ENCODE measurements at regions not wholly inside any gene's neighbourhood (a gene's known extent, or its start where the extent isn't known, plus 50 kb on each side); places are given as distances from the start of the nearest gene placed in this dataset.
"Not testable (repeated sequence)": the region's sequence is repeated elsewhere in the genome, so short reads cannot be mapped to it uniquely, and the experiment has no call there.

DNA sequence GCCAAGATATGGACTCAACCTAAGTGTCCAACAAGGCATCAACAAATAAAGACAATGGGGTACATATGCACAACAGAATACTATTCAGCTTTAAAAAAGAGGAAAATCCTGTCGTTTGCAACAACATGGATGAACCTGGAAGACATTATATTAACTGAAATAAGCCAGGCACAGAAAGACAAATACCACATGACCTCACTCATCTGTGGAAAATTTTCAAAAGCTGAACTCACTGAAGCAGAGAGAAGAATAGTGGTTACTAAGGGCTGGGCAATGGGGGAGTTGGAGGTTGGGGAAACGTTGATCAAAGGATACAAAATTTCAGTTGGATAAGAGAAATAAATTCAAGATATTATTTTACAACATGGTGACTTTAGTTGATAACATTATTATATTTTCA lies 221.4 kb upstream of the PITRM1 start:
- no peak for DNase-seq (ENCODE audit: low read depth, low spot score)

DNA sequence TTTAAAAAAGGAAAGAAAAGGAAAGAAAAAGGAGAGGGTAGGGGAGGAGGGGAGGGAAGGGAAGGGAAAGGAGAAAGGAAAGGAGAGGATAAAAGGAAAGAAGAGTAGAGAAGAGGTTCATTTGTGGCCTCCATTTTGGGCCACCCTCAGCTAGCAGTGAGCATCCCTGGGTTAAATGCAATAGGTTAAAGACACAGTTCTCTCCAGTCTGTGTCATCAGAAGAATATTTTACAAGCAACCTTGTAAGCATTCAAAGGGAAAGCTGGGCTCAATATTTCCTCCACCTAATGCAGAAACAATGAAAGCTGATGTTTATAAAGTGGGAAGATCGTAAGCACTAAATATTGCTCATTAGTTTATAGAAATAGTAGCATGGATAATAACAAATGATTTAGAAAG lies 219.1 kb upstream of the PITRM1 start:
- DNase-seq (ENCODE audit: low read depth, low spot score): no peak

DNA sequence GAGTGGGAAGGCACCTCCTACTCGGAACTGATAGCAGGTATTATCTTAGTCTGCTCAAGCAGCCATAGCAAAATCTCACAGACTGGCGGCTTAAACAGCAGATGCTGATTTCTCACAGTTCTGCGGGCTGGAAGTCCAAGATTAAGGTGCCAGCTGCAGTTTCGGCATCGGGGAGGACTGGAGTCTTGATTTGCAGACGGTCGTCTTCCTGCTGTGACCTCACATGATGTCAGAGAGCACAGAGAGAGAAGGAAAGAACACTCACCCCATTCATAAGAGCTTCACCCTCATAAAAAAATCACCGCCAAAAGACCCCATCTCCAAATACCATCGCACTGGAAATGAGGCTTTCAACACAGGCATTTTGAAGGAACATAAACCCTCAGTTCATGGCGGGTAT lies 216.5 kb upstream of the PITRM1 start:
- DNase-seq (ENCODE audit: low read depth, low spot score): no peak

DNA sequence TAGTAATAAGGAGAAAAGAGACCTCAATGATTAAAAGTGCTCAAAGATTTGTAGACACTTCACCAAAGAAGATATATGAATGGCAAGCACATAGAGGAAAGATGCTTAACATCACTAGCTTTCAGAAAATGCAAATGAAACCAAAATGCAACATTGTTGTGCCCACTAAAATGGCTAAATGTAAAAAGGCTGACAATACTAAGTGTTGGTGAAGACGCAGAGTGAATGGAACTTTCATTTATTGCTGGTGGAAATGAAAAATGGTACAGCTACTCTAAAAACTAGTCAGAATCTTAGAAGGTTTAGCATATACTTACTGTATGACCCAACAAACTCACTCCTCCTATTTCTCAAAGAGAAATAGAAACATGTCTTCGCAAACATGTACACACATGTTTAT lies 212.9 kb upstream of the PITRM1 start:
- DNase-seq (ENCODE audit: low read depth, low spot score): no peak

DNA sequence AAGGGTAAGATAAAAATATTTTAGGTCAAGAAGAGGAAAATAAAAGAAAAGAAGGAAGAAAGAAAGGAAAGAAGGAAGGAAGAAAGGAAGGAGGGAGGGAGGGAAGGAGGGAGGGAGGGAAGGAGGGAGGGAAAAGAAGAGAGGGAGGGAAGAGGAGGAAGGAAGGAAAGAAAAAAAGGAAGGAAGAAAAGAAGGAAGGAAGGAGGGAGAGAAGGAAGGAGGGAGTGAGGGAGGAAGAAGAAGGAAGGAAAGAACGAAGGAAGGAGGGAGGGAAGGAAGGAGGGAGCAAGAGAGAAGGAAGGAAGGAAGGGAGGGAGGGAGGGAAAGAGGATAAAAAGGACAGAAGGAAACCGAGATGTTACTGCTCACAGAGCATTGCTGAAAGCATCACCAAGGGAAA lies 209.5 kb upstream of the PITRM1 start:
- no peak for DNase-seq (ENCODE audit: low read depth, low spot score)

DNA sequence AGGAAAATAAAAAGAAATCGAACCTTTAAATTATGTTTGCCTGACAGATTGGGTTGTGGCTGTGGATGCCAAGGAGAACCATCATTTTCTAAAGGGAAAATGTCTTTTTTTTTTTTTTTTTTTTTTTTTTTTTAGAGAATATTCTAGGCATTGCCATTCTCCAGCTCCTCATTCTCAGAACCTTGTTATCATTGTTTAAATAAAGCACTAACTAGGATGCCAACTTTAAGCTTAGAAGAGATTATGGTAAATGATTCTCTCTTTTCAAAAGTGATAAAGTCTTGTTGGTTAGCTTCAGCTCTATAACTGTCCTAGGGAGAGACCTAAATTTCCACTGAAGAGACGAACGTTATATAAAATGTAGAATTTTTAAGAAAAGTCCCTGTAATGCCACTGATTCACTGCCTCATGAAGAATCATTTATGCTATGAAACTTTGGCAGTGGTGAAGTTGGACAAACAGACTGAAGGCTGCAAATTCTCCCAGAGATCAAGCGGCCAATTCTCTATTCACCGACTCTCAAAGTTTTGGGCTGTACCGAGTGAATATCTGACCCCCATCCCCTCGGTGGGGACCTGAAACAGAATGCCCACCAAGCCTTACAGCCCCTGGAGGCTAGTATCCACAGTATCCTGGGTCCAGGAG lies 207.9 kb upstream of the PITRM1 start:
- DNase-seq (ENCODE audit: low read depth, low spot score): no peak

DNA sequence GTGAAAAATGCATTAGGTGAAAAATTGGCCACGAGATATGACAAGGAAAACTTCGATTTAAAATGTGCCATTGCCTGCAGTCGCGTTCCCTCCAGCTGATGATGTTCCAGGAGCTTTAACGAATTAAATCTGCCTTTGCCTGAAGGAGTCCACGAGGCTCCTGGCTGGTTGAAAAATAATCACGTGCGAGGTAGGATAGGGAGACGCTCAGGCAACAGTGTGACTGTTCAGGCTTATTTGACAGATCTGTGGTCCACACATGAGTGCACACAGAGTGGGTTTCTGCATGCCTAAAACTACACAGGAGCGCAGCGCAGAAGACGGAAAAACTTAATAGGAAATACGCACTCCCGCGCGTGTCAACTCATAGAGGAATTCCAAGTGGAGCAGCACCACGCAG lies 204.0 kb upstream of the PITRM1 start:
- DNase-seq (ENCODE audit: low read depth, low spot score): no peak

DNA sequence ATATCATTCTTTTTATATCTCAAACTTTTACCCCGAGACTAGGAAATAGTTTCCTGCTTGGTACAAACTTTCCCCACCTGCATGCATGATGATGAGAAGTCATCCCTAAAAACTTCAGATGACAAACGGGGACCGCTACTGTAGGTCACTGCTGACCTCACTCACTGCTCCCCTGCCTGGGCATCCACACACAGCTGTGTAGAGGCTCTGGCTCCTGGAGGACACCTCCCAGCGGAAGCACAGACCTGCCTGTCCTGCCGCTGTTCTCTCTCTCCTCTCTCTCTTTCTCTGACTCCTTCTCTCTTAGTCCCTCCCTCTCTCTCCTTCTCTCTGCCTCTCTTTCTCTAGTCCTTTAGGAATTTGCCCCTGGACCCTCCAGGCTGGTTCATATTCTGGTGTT lies 202.9 kb upstream of the PITRM1 start:
- DNase-seq (ENCODE audit: low read depth, low spot score): no peak

DNA sequence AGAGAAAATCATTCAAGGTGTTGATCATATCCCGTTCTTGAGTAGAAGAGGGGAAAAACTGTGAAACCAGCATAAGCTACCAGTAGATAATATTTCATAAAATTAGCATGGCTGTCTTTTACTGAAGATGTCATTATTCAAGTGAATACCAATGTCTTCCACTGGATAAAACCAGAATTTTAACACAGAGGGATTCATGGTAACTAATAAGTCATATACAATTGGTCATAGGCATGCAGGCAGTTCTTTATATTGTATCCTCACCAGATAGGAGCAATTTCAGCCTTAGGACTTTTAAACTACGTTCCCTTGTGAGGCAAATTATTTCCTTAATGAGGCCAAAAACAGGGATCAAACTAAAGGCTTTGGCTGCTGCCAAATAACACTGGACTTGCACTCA lies 202.3 kb upstream of the PITRM1 start:
- DNase-seq (ENCODE audit: low read depth, low spot score): no peak

DNA sequence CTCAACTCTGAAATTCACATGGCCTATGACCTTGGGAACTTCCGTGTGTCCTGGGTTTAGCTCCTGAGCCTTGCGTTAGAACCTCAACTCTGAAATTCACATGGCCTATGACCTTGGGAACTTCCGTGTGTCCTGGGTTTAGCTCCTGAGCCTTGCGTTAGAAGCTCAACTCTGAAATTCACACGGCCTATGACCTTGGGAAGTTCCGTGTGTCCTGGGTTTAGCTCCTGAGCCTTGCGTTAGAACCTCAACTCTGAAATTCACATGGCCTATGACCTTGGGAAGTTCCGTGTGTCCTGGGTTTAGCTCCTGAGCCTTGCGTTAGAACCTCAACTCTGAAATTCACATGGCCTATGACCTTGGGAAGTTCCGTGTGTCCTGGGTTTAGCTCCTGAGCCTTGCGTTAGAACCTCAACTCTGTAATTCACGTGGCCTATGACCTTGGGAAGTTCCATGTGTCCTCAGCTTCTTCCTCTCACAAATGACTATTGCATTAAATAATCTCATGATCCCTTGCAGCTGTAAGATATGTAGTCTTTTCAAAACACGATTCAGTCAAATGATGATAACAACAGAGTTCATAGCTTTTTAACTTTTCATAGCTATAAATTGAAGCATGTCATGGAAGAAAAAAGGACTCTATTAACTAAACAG lies 200.9 kb upstream of the PITRM1 start:
- DNase-seq (ENCODE audit: low read depth, low spot score): not testable (repeated sequence)

DNA sequence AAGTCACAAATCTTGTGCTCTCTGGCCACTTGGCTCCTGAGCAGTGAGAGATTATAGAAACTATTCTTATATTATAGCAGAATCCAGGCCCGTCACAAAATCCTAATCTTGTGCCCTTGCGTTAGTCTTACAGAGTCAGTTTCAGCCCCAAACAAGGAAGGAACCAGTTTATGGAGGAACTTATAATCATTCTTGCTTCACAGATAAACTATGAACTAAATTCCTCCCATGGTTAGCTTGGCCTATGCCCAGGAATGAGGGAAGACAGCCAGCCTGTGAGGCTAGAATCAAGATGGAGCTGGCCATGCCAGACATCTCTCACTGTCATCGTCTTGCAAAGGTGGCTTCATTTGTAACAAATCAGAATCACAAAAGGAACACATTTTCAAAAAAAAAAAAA lies 199.7 kb upstream of the PITRM1 start:
- DNase-seq (ENCODE audit: low read depth, low spot score): no peak

DNA sequence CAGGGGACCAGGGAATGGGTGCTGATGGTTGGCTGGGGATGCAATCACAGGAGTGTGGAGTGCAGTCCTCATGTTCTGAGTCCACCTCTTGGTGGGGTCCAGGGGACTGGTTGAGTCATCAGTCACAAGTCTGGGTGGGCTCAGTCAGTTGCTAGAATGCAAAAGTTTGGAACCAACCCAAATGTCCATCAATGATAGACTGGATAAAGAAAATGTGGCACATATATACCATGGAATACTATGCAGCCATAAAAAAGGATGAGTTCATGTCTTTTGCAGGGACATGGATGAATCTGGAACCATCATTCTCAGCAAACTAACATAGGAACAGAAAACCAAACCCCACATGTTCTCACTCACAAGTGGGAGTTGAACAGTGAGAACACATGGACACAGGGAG lies 199.0 kb upstream of the PITRM1 start:
- DNase-seq (ENCODE audit: low read depth, low spot score): not testable (repeated sequence)

DNA sequence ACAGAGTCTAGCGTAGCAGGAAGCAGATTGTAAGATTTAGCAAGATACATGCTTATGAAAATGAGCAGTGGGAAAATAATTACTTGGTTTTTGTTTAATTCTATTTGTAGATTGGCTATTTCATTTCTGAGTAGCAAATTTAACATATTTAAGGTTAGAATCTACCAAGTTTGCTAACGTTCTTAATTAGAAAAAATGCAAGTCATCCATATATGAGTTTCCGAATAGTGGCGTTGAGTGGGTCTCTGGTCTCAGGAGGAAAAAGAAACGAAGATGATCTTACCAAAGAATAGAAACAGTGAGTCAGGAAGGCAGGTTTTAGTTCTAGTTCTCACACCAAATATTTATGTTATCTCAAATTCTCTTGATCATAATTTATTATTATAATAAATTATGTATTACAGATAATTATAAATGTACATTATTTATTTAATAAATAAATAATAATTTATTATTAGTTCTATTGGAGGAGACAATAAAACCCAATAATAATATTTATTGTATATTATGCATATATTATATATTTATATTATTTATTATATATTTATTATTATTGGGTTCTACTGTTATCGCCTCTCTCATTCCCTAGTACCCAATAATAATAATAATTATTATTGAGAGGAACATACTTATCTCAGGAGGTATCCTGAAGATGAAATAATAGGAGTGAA lies 194.3 kb upstream of the PITRM1 start:
- DNase-seq (ENCODE audit: low read depth, low spot score): no peak

DNA sequence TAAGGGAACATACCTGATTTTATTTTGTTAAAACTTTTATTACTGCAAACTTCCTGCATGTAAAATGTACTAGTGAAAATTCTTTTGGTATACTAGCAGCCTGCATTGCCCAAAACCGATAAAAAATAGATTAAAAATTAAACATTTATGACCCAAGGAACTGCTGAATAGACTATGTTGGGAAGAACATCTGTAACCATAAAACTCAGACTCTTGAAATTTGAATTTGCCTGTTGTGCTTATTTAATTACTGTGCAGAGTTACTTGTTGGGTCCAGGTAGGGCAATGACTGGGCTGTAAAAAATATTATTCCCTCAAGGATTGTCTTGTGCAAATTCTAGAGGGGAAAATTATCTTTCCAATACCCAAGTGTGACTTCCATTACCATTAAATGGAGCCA lies 193.5 kb upstream of the PITRM1 start:
- DNase-seq (ENCODE audit: low read depth, low spot score): no peak

DNA sequence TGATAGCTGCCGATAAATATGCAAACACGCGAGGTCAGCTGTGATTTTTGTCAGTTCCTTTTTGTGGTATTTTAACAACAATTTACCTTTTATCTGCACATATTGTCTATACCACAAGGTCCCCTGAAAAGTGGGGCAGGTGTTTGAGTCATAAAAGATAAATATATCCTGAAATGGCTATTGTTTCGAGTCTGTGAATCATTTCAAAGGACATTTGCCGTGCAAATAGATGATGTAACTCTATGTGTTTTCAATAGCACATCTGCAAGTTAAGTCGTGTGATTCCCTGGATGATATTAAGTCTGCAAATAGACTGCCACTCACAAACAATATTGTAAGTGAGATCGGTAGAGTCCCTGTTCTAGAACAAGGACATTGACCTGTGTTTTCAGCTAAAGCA lies 193.0 kb upstream of the PITRM1 start:
- DNase-seq (ENCODE audit: low read depth, low spot score): no peak

DNA sequence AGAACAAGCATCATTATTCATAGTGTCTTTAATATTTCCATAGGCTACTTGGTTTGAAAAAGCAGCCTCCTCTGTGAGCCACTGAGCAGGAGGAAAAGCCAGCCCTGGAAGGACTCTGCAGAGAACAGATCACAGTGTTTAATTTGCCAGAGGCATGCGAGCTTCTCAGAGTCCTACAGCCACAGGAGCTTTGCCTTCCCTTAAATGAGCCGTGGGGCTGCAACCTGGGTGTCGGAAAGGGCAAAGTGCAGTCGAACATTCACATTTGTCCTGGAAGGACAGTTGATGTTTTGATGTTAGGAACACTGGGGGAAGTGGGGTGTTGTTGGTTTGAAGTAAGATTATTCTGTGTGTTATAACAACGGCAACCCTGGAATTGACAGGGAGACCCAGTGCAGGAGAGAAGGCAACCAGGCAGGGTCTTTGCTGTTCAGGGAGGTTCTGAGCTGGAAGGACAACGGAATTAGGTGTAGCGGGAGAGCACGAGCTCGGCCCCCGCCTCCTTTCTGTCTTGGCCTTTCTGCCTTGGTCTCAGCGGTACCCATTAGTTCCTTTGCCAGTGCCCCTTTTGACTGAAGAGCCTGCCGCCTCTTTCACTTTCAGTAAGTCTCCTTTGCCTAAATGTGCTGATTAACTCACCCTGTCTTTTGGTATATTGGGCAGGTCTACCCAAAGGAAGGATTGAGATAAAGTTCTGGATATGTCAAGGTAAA lies 192.3 kb upstream of the PITRM1 start:
- no peak for DNase-seq (ENCODE audit: low read depth, low spot score)

DNA sequence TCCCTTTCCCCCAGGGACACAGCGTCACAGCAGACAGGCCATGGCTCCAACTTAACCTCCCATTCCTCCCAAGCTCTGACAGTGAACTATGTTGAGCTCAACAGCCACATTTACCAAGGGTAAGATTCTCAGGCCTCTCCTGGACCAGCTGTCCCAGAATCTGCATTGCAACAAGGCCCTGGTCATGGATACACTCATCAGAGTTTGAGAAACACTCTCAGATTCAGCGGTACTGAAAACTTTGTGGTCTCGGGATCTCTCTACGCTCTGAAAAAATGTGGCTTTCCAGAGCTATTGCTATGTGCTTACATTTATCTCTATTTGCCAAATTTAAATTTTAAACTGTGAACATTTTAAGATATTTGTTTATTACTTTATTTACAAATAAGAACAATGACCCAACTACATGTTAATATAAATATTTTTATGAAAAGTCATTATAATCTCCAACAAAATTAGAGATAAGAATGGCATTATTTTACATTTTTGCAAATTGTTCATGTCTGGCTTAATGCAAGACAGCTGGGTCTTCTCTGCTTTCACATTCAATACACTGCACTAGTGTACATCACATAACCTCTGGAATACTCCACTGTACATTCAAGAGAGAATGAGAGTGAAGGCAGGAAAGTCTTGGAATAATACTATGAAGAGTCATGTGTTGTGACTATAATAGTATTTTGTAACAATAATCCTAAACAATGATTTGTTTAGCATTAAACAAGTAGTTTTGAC lies 190.9 kb upstream of the PITRM1 start:
- no peak for DNase-seq (ENCODE audit: low read depth, low spot score)

DNA sequence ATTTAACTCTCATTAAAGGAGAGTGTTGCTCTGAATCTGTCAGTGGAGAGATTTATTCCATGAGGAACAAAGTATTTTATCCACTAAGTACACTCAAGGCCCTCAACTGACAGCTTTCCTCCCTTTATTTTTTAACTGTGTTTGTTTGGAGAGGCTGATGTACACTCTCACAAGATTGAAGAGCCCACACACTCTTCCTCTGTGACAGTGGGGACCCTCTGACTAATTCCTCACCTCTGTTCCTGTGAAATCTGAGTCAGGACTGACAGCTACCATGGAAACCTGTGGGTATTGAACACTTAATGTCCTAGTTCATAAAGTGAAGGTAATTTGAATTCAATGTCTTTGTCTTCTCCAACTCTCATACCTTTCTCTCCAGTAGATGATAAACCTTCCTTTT lies 189.8 kb upstream of the PITRM1 start:
- no peak for DNase-seq (ENCODE audit: low read depth, low spot score)

DNA sequence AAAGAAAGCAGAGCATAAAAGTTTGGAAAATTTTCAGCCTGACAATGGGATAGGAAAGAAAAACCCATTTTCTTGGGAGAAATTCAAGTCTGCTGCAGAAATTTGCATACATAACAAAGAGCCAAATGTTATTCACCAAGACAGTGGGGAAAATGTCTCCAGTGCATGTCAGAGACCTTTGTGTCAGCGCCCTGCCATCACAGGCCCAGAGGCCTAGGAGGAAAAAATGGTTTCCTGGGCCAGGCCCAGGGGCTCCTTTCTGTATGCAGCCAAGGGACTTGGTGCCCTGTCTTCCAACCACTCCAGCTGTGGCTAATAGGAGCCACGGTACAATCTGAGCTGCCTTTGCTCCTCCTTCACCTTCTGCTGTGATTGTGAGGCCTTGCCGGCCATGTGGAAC lies 189.1 kb upstream of the PITRM1 start:
- no peak for DNase-seq (ENCODE audit: low read depth, low spot score)

DNA sequence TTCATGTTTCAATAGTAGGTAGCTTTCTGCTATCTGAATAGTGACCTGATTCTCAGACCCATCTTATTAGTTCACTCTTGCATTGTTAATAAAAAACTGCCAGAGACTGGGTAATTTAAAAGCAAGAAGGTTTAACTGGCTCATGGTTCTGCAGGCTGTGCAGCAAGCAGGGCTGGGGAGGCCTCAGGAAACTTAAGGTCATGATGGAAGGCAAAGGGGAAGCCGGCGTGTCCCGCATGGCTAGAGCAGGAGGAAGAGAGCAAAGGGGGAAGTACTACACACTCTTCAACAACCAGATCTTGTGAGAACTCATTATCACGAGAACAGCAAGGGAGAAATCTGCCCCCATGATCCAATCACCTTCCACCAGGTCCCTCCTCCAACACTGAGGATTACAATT lies 185.2 kb upstream of the PITRM1 start:
- DNase-seq (ENCODE audit: low read depth, low spot score): no peak

DNA sequence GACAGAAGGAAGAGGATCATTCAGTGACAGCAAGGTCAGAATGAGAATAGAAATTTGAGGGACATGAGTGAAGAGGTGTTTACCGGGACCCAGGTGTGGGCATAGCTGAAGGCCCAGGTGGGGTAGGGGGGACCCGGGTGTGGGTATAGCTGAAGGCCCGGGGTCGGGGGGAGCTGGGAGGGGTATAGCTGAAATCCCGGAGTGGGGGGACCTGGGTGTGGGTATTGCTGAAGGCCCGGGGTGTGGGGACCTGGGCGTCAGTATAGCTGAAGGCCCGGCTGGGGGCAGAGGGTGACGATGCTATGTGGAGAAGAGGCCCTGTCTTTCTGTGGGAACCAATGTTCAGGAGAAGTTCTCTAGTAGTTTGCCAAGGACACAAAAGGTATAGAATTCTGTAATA lies 183.0 kb upstream of the PITRM1 start:
- DNase-seq (ENCODE audit: low read depth, low spot score): no peak

Data from pulmonary artery endothelial cell (primary cell).